Right lobe of liver (tissue), 4 donors: ENCODE measurements at regions not wholly inside any gene's neighbourhood (a gene's known extent, or its start where the extent isn't known, plus 50 kb on each side); places are given as distances from the start of the nearest gene placed in this dataset.

Source experiments
- POLR2A ChIP-seq: fragments of 450-650 bp; IDR thresholded peaks from one replicate; pipeline ENCODE4 v1.6.1; 2017; ENCODE audit warnings: antibody characterized with exemption, mild to moderate bottlenecking
- TF ChIP-seq, protein P1 (sequence below), 4 donors: fragments of 200-600 bp in 3 of 4; fragments of 450-650 bp in 1 of 4; IDR thresholded peaks; one replicate each; pipeline versions ENCODE4 v1.5.1 to v1.8.0; 2016 to 2022; ENCODE audit warnings: antibody characterized with exemption in 4 of 4, mild to moderate bottlenecking in 2 of 4
- donor health status: DM: no; HTN: no; CAD: no.
- donor health status: DM: no; HTN: no; CAD: no.
- donor health status: DM: no; HTN: yes; CAD: no.

GRCh38 chr13:55007681-55008080 is 1979.1 kb downstream of the OLFM4 start:
- TF ChIP-seq POLR2A: no peak
- TF ChIP-seq, protein P1, sequence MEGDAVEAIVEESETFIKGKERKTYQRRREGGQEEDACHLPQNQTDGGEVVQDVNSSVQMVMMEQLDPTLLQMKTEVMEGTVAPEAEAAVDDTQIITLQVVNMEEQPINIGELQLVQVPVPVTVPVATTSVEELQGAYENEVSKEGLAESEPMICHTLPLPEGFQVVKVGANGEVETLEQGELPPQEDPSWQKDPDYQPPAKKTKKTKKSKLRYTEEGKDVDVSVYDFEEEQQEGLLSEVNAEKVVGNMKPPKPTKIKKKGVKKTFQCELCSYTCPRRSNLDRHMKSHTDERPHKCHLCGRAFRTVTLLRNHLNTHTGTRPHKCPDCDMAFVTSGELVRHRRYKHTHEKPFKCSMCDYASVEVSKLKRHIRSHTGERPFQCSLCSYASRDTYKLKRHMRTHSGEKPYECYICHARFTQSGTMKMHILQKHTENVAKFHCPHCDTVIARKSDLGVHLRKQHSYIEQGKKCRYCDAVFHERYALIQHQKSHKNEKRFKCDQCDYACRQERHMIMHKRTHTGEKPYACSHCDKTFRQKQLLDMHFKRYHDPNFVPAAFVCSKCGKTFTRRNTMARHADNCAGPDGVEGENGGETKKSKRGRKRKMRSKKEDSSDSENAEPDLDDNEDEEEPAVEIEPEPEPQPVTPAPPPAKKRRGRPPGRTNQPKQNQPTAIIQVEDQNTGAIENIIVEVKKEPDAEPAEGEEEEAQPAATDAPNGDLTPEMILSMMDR (IDR thresholded peaks at IDR 0.05): no peak
